Adipocyte (in vitro differentiated cells): ENCODE measurements at regions not wholly inside any gene's neighbourhood (a gene's known extent, or its start where the extent isn't known, plus 50 kb on each side); places are given as distances from the start of the nearest gene placed in this dataset.
A peak's percentile ranks its signal among the peaks of the same experiment; 100 is the strongest.
"Not testable (repeated sequence)": the region's sequence is repeated elsewhere in the genome, so short reads cannot be mapped to it uniquely, and the experiment has no call there.

Experiments
- DNase-seq: peaks from one replicate; pipeline ENCODE4 v3.0.0-alpha.2; 2015; ENCODE audit warnings: low read depth
- H3K27me3 ChIP-seq: replicated peaks from 2 replicates; pipeline ENCODE4 v1.7.0; 2013; ENCODE audit warnings: mild to moderate bottlenecking, low read length, moderate library complexity; ENCODE audit not compliant: control insufficient read depth, insufficient read depth
- H3K36me3 ChIP-seq: 2 replicates; pipeline ENCODE4 v1.7.0; 2013; ENCODE audit warnings: low read length, mild to moderate bottlenecking, moderate library complexity; ENCODE audit not compliant: control insufficient read depth, insufficient read depth, severe bottlenecking
- H3K4me1 ChIP-seq: 2 replicates; pipeline ENCODE4 v1.7.0; 2013; ENCODE audit warnings: mild to moderate bottlenecking, low read length, moderate library complexity; ENCODE audit not compliant: control insufficient read depth, insufficient read depth
- H3K4me3 ChIP-seq: 2 replicates; pipeline ENCODE4 v1.7.0; 2013; ENCODE audit warnings: mild to moderate bottlenecking, low read length, moderate library complexity
- H3K9ac ChIP-seq: 2 replicates; pipeline ENCODE4 v1.7.0; 2013; ENCODE audit warnings: mild to moderate bottlenecking, low read length, moderate library complexity
- H3K9me3 ChIP-seq: 2 replicates; pipeline ENCODE4 v1.7.0; 2013; ENCODE audit warnings: mild to moderate bottlenecking, low read length, moderate library complexity; ENCODE audit not compliant: control insufficient read depth

DNA sequence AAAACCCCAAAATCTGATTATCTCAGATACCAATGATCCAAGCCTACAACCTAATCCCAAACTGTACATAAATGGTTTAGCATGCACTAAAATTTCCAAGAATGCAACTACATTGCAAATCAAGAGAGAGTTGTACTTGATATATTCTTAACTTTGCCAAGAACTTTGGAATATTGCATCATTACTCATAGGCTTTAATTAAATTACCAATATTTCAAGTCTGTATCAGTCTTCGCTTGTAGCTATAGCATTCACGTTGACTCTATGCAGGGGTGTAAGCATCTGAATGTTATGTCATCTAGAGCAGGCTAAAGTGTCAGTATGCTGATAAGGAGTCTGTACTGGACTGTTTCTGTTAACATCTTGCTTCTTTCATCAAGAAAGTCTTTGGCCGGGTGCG lies 56.3 kb downstream of the FOXI3 start:
- Histone ChIP-seq H3K4me3 (no peak overlapping the region), H3K9ac (no peak overlapping the region), H3K36me3 (no peaks in the 10 kb centered on the region), H3K27me3 (peaks cover 16% of the 10 kb centered on the region), H3K4me1 (no peaks in the 10 kb centered on the region), H3K9me3 (peaks cover 2% of the 10 kb centered on the region)
- no peak for DNase-seq

- Histone ChIP-seq H3K4me3 (no peak overlapping the region), H3K36me3 (no peaks in the 10 kb centered on the region), H3K27me3 (peaks cover 19% of the 10 kb centered on the region), H3K4me1 (no peaks in the 10 kb centered on the region), H3K9ac (no peak overlapping the region), H3K9me3 (peaks cover 5% of the 10 kb centered on the region)
- no peak for DNase-seq
These were observed 74.9 kb downstream of the FOXI3 start for GRCh38 chr2:88377641-88377991.

DNA sequence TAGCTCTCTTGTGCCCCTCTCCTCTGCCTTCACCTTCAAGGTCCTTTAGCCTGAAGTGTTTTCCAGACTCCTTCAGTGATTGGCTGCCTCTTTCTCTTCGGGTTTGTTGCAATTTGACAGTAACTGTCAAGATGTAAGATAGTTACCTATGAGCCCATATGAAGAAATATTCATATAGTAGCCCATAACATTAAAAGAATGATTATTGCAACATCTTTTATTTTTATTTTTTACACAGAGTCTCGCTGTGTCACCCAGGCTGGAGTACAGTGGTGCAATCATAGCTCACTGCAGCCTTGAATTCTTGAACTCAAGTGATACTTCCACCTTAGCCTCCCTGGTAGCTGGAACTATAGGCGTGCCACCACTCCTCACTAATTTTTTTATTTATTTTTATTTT lies 80.5 kb downstream of the FOXI3 start:
- H3K9me3 ChIP-seq: peaks cover 5% of the 10 kb centered on the region
- no peak overlapping the region for H3K9ac ChIP-seq
- H3K36me3 ChIP-seq: no peaks in the 10 kb centered on the region
- H3K4me3 ChIP-seq: no peak overlapping the region
- H3K27me3 ChIP-seq: peaks cover 12% of the 10 kb centered on the region
- DNase-seq: no peak
- H3K4me1 ChIP-seq: no peaks in the 10 kb centered on the region

DNA sequence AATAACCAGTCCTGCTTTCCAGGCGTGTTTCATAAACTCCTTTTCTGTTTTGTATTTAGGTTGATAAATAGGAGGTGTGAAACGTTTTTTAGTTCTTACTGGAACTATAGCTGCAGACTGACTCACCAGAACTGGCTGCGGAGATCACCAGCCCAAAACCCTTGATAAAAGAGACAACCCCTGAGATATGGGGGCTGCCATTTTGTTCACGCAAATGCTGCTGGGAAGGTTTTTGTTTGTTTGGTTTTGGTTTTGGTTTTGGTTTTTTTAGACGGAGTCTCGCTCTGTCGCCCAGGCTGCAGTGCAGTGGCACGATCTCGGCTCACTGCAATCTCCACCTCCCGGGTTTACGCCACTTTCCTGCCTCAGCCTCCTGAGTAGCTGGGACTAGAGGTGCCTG lies 87.1 kb downstream of the FOXI3 start:
- H3K27me3 ChIP-seq, DNase-seq, H3K4me1 ChIP-seq, H3K9me3 ChIP-seq, H3K4me3 ChIP-seq, H3K9ac ChIP-seq, H3K36me3 ChIP-seq: not testable (repeated sequence)

GRCh38 chr2:88355486-88355885 lies 97.0 kb downstream of the FOXI3 start:
- Histone ChIP-seq H3K27me3 (no peaks in the 10 kb centered on the region), H3K4me3 (no peak overlapping the region), H3K9ac (no peak overlapping the region), H3K4me1 (peaks cover 3% of the 10 kb centered on the region), H3K36me3 (no peaks in the 10 kb centered on the region), H3K9me3 (peaks cover 2% of the 10 kb centered on the region)
- DNase-seq: no peak

DNA sequence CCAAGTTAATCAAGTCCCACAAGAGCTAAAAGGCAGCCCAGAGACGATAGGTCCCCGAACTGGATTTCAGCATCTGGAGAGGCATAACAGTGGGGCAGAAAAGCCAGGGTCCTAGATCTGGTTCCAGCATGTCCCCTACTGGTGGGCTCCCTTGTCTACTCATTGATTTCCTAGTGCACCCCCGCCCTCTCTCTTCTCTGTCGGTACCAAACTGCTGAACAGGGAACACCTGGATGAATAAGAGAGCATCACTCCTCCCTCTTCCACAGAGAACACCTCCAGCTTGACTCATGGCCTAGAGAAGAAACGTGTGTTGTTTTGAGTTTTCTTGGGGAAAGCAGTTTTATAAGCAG lies 101.3 kb downstream of the FOXI3 start:
- DNase-seq: no peak
- Histone ChIP-seq H3K9ac (no peak overlapping the region), H3K4me1 (peaks cover 5% of the 10 kb centered on the region), H3K9me3 (peaks cover 2% of the 10 kb centered on the region), H3K36me3 (no peaks in the 10 kb centered on the region), H3K27me3 (peaks cover 34% of the 10 kb centered on the region), H3K4me3 (no peak overlapping the region)

- H3K4me3 ChIP-seq: peak overlapping the region; percentile 59
- no peak overlapping the region for H3K9ac ChIP-seq
- no peaks in the 10 kb centered on the region for H3K36me3 ChIP-seq
- H3K4me1 ChIP-seq: peaks cover 5% of the 10 kb centered on the region
- H3K27me3 ChIP-seq: peaks cover 34% of the 10 kb centered on the region
- peak; percentile 32 for DNase-seq
- H3K9me3 ChIP-seq: peaks cover 2% of the 10 kb centered on the region
These were observed 101.9 kb downstream of the FOXI3 start for GRCh38 chr2:88350331-88351248.

- Histone ChIP-seq H3K27me3 (peaks cover 34% of the 10 kb centered on the region), H3K4me1 (peaks cover 5% of the 10 kb centered on the region), H3K4me3 (no peak overlapping the region), H3K36me3 (no peaks in the 10 kb centered on the region), H3K9ac (no peak overlapping the region), H3K9me3 (no peaks in the 10 kb centered on the region)
- DNase-seq: no peak
These were observed 106.7 kb downstream of the FOXI3 start for GRCh38 chr2:88345842-88346241.

DNA sequence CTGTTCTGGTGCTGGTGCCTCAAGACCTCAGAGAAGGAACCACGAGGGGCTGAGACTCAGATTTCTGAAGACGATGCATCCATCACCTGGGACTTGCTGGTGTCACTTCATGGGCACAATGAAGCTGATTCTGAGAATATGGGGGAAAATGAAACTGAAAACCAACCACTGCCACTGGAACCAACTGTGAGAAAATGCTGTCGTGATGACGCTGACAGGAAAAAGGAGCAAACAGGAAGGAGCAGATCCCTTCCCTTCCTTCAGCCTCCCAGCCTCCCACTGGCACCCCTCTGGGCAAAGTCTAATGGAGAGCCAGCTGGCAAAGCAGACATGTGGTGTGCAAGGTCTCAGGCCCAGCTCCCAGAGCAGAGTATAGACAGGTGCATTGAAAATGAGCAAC lies 109.7 kb downstream of the FOXI3 start:
- Histone ChIP-seq H3K4me1 (no peaks in the 10 kb centered on the region), H3K27me3 (peaks cover 10% of the 10 kb centered on the region), H3K9me3 (no peaks in the 10 kb centered on the region), H3K36me3 (no peaks in the 10 kb centered on the region), H3K4me3 (no peak overlapping the region), H3K9ac (no peak overlapping the region)
- DNase-seq: no peak

DNA sequence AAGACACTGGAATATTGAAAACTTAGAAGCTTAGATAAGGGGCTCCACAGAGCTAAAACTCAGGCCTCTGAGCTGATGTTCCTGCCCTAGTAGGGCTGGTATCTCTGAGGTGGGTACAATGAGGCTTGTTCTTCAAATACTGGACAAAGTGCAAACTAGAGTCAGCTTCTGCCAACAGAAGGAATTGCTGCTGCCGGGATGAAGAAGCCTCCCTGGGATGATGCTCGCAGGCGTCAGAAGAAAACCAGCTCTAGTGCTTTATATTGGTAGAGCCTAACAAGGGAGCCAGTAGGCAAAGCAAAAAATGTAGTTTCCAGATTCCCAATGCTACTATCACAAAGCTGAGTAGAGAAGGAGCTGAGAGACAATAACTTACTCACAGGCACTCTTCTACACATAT lies 118.1 kb downstream of the FOXI3 start:
- Histone ChIP-seq H3K9ac (no peak overlapping the region), H3K4me1 (peaks cover 3% of the 10 kb centered on the region)

GRCh38 chr2:88331239-88331638 lies 121.3 kb downstream of the FOXI3 start:
- Histone ChIP-seq H3K36me3 (no peaks in the 10 kb centered on the region), H3K4me1 (peaks cover 3% of the 10 kb centered on the region), H3K4me3 (no peak overlapping the region), H3K9me3 (no peaks in the 10 kb centered on the region), H3K9ac (no peak overlapping the region), H3K27me3 (peaks cover 19% of the 10 kb centered on the region)
- no peak for DNase-seq

More for the DNA sequence above, 118.1 kb downstream of the FOXI3 start:
- H3K27me3 ChIP-seq: peaks cover 11% of the 10 kb centered on the region
- no peaks in the 10 kb centered on the region for H3K36me3 ChIP-seq
- no peak overlapping the region for H3K4me3 ChIP-seq
- H3K9me3 ChIP-seq: no peaks in the 10 kb centered on the region
- DNase-seq: no peak
